GM18867 (cell line): ENCODE measurements at regions not wholly inside any gene's neighbourhood (a gene's known extent, or its start where the extent isn't known, plus 50 kb on each side); places are given as distances from the start of the nearest gene placed in this dataset.
"Not testable (repeated sequence)": the region's sequence is repeated elsewhere in the genome, so short reads cannot be mapped to it uniquely, and the experiment has no call there.

Source experiments
- ATAC-seq: cut with Tn5 transposase; IDR thresholded peaks from one replicate; pipeline ENCODE4 v1.9.1; 2021; ENCODE audit warnings: mild to moderate bottlenecking, moderate library complexity; ENCODE audit not compliant: unreplicated experiment

- no peak for ATAC-seq
Measured at GRCh38 chr5:159680095-159680494, 236.2 kb upstream of the ADRA1B start.

- ATAC-seq: no peak
Measured at GRCh38 chr5:159681661-159682060, 234.6 kb upstream of the ADRA1B start.

GRCh38 chr5:159682623-159683022, 233.7 kb upstream of the ADRA1B start:
- ATAC-seq: no peak

- ATAC-seq: not testable (repeated sequence)
Measured at GRCh38 chr5:159687892-159688291, 228.4 kb upstream of the ADRA1B start.

- no peak for ATAC-seq
Measured at GRCh38 chr5:159695741-159696294, 220.5 kb upstream of the ADRA1B start.

- ATAC-seq: no peak
Measured at GRCh38 chr5:159697530-159697929, 218.8 kb upstream of the ADRA1B start.

- ATAC-seq: no peak
Measured at GRCh38 chr5:159698322-159698721, 218.0 kb upstream of the ADRA1B start.

GRCh38 chr5:159700016-159700415, 216.3 kb upstream of the ADRA1B start:
- ATAC-seq: no peak

- no peak for ATAC-seq
Measured at GRCh38 chr5:159702301-159702700, 214.0 kb upstream of the ADRA1B start.

GRCh38 chr5:159702826-159703225, 213.5 kb upstream of the ADRA1B start:
- ATAC-seq: no peak

GRCh38 chr5:159704160-159704559, 212.1 kb upstream of the ADRA1B start:
- ATAC-seq: no peak

GRCh38 chr5:159705948-159706347, 210.3 kb upstream of the ADRA1B start:
- ATAC-seq: no peak

- no peak for ATAC-seq
Measured at GRCh38 chr5:159708090-159708489, 208.2 kb upstream of the ADRA1B start.

- no peak for ATAC-seq
Measured at GRCh38 chr5:159712672-159713071, 203.6 kb upstream of the ADRA1B start.

GRCh38 chr5:159713254-159713653, 203.0 kb upstream of the ADRA1B start:
- no peak for ATAC-seq

GRCh38 chr5:159713773-159714172, 202.5 kb upstream of the ADRA1B start:
- no peak for ATAC-seq

GRCh38 chr5:159725475-159725874, 190.8 kb upstream of the ADRA1B start:
- ATAC-seq: no peak

- no peak for ATAC-seq
Measured at GRCh38 chr5:159727167-159727566, 189.1 kb upstream of the ADRA1B start.

- ATAC-seq: no peak
Measured at GRCh38 chr5:159730285-159730684, 186.0 kb upstream of the ADRA1B start.

GRCh38 chr5:159732220-159732619, 184.1 kb upstream of the ADRA1B start:
- no peak for ATAC-seq

- no peak for ATAC-seq
Measured at GRCh38 chr5:159734366-159734765, 181.9 kb upstream of the ADRA1B start.

- ATAC-seq: no peak
Measured at GRCh38 chr5:159735036-159735435, 181.2 kb upstream of the ADRA1B start.
